DOHH2 (cell line): ENCODE measurements at regions not wholly inside any gene's neighbourhood (a gene's known extent, or its start where the extent isn't known, plus 50 kb on each side); places are given as distances from the start of the nearest gene placed in this dataset.

Experiments
- H3F3A ChIP-seq: fragments of 200-600 bp; sonication (generic), shearing (Covaris generic); 2 replicates; pipeline ENCODE4 v1.6.0; 2016; ENCODE audit warnings: antibody characterized with exemption, mild to moderate bottlenecking; ENCODE audit not compliant: control insufficient read depth, insufficient read depth
- H3K27ac ChIP-seq: fragments of 200-600 bp; sonication (generic); 2 replicates; pipeline ENCODE4 v1.5.1; 2014; ENCODE audit warnings: low read depth, mild to moderate bottlenecking, low read length, moderate library complexity
- H3K27me3 ChIP-seq: fragments of 200-600 bp; sonication (generic); 2 replicates; pipeline ENCODE4 v1.6.1; 2014; ENCODE audit warnings: mild to moderate bottlenecking, low read length, mixed read lengths; ENCODE audit not compliant: control insufficient read depth
- H3K36me3 ChIP-seq: fragments of 200-600 bp; sonication (generic); 2 replicates; pipeline ENCODE4 v1.6.1; 2014; ENCODE audit warnings: mild to moderate bottlenecking, low read length, moderate library complexity, mixed read lengths; ENCODE audit not compliant: control insufficient read depth
- H3K4me1 ChIP-seq: fragments of 200-600 bp; sonication (generic); 2 replicates; pipeline ENCODE4 v1.6.1; 2014; ENCODE audit warnings: mild to moderate bottlenecking, low read length, mixed read lengths; ENCODE audit not compliant: control insufficient read depth
- H3K4me2 ChIP-seq: fragments of 200-600 bp; sonication (generic); 2 replicates; pipeline ENCODE4 v1.6.0; 2014; ENCODE audit warnings: mild to moderate bottlenecking, low read length, moderate library complexity
- H3K4me3 ChIP-seq: fragments of 200-600 bp; sonication (generic); 2 replicates; pipeline ENCODE4 v1.5.1; 2014; ENCODE audit warnings: mild to moderate bottlenecking, low read length, mixed read lengths
- H3K79me2 ChIP-seq: fragments of 200-600 bp; sonication (generic); 2 replicates; pipeline ENCODE4 v1.6.1; 2014; ENCODE audit warnings: mild to moderate bottlenecking, low read length, mixed read lengths; ENCODE audit not compliant: control insufficient read depth
- H3K9me2 ChIP-seq: fragments of 200-600 bp; sonication (generic); replicated peaks from 2 replicates; pipeline ENCODE4 v1.6.1; 2014; ENCODE audit warnings: mild to moderate bottlenecking, low read length, mixed read lengths; ENCODE audit not compliant: control insufficient read depth
- H3K9me3 ChIP-seq: fragments of 200-600 bp; sonication (generic); 2 replicates; pipeline ENCODE4 v1.6.1; 2014; ENCODE audit warnings: antibody characterized with exemption, low read length, mixed read lengths; ENCODE audit not compliant: control insufficient read depth, insufficient read depth
- H4K20me1 ChIP-seq: fragments of 200-600 bp; sonication (generic); 2 replicates; pipeline ENCODE4 v1.6.0; 2014; ENCODE audit warnings: low read depth, mild to moderate bottlenecking, antibody characterized with exemption, low read length, moderate library complexity; ENCODE audit not compliant: control insufficient read depth, insufficient read depth
- EZH2phosphoT487 ChIP-seq: fragments of 200-600 bp; sonication (generic); IDR thresholded peaks from 2 replicates; pipeline ENCODE4 v1.6.1; 2017; ENCODE audit warnings: borderline replicate concordance, mild to moderate bottlenecking, antibody characterized with exemption, low read length, moderate library complexity, mixed read lengths
- TF ChIP-seq, protein P1 (sequence below): fragments of 200-600 bp; sonication (generic); IDR thresholded peaks from one replicate; pipeline ENCODE4 v1.5.1; 2014; ENCODE audit warnings: antibody characterized with exemption, mild to moderate bottlenecking, low read depth, low read length; ENCODE audit not compliant: poor library complexity, severe bottlenecking

DNA sequence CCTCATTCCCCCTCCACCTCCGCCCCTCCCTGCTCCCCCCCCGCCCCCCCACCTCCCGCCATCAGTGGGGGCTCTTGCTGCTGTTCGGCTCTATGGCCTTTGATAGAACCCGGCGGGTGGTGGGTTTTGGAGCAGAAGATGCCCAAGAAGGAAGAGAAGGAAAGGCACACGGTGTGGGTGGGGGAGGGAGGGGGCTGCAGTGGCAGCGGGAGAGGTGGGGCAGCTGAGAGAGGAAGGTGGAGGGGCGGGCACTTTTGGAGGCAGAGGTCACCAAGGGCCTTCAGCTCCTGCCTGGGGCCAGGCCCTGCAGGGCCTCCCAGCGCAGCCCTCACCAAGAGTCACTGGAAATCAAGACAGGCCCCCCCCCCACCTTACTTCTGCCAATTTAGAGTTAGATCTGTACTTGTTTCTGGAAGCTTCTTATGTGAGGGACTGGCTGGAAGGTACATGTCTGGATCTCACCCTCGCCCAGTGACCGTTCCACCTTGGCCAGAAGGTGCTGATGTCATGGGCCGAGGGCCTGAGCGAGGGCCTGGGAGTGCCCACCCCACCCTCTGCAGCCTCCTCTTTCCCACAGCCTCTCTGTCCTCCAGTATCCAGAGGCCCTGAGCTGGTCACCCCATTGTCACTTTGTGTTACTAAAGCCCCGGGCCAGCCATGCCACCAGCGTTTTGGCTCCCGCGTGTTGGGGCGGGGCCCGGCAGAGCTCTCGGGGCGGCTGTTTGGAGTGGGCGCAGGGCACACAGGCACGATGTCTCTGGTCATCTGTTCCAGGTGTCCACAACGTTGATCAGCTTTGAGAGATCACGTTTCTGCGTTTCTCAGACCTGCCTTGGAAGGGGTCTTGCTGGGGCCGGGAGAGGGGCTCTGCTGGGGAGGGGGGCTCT, 153.9 kb downstream of the KIF26A start:
- Histone ChIP-seq H3K9me3 (peaks cover 41% of the 10 kb centered on the region), H3K27ac (no peak overlapping the region), H3K36me3 (no peaks in the 10 kb centered on the region), H3K4me1 (no peaks in the 10 kb centered on the region), H3F3A (peaks cover 2% of the 10 kb centered on the region; the same call in 1 of the 2 replicates), H3K27me3 (no peaks in the 10 kb centered on the region), H3K9me2 (no peaks in the 10 kb centered on the region), H3K4me3 (no peak overlapping the region), H3K4me2 (no peak overlapping the region), H3K79me2 (no peaks in the 10 kb centered on the region), H4K20me1 (no peaks in the 10 kb centered on the region)
- TF ChIP-seq EZH2phosphoT487, result no peak
- TF ChIP-seq, protein P1, sequence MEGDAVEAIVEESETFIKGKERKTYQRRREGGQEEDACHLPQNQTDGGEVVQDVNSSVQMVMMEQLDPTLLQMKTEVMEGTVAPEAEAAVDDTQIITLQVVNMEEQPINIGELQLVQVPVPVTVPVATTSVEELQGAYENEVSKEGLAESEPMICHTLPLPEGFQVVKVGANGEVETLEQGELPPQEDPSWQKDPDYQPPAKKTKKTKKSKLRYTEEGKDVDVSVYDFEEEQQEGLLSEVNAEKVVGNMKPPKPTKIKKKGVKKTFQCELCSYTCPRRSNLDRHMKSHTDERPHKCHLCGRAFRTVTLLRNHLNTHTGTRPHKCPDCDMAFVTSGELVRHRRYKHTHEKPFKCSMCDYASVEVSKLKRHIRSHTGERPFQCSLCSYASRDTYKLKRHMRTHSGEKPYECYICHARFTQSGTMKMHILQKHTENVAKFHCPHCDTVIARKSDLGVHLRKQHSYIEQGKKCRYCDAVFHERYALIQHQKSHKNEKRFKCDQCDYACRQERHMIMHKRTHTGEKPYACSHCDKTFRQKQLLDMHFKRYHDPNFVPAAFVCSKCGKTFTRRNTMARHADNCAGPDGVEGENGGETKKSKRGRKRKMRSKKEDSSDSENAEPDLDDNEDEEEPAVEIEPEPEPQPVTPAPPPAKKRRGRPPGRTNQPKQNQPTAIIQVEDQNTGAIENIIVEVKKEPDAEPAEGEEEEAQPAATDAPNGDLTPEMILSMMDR, result no peak

DNA sequence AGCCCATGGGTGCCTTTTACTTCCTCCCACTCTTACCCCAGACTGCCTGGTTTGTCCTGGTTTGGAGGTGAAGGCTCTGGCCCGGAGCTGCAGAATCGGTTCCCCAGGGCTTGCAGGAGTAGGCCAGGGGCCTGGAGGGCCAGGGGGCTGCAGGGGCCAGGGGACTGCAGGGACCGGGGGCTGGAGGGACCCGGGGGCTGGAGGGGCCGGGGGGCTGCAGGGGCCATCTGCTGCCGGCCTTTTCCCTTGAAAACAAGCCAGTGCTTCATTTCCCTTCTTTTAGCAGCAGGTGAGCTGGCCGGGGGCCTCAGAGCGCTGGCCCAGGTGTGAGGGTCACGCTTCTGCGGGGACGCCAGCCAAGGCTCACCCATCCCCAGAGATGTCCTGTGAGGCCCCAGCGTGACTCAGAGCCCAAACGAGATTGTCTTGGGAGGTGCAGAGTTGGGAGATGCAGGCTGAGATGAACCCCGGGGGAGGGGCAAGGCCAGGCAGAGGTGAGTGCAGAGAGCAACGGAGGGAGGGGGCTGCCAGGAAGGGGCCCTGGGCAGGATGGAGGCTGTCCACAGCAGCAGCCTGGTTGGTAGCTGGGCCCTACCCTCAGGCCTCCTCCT, 154.9 kb downstream of the KIF26A start:
- no peaks in the 10 kb centered on the region for H4K20me1 ChIP-seq
- no peaks in the 10 kb centered on the region for H3K79me2 ChIP-seq
- no peaks in the 10 kb centered on the region for H3K36me3 ChIP-seq
- no peak for TF ChIP-seq EZH2phosphoT487
- TF ChIP-seq, protein P1, result no peak
- no peak overlapping the region for H3K27ac ChIP-seq
- H3K4me3 ChIP-seq, result no peak overlapping the region
- H3K27me3 ChIP-seq, result no peaks in the 10 kb centered on the region
- no peak overlapping the region for H3K4me2 ChIP-seq
- H3K9me3 ChIP-seq, result peaks cover 37% of the 10 kb centered on the region
- H3K4me1 ChIP-seq, result no peaks in the 10 kb centered on the region
- H3F3A ChIP-seq, result peaks cover 2% of the 10 kb centered on the region; the same call in 1 of the 2 replicates
- no peaks in the 10 kb centered on the region for H3K9me2 ChIP-seq

DNA sequence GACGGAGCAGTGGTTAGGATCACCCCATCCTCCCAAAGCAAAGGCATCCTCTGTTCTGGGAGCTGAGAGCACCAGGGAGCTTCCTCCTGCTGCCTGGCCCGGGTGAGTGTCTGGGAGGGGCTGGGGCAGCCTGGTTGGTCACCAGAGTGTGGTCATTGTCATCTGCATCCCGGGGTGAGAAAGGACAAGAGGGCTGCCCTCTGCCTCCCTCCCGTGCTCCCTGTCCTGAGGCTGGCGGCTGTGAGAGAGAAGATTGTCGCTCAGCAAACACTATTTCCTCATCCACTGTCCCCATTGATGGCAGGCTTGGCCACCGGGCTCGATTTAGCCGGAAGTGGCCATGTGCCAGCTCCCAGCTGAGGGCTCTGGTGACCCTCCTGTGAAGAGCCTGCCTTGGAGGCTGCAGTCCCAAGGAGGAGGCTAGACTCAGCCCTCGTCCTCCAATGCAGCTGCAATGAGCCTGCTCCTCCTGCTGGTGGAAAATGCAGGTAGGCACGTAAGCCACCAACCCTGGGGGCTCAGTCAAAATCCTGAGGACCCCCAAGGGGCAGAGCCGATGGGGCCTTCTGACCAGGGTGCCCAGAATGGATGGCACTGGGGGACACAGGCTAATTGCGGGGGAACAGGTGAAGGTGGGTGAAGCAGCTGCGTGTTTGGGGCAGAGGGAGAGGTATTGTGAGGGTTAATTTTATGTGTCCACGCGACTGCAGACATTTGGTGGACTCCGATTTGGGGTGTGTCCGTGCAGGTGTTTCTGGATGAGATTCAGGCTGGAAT, 155.7 kb downstream of the KIF26A start:
- peaks cover 2% of the 10 kb centered on the region; the same call in 1 of the 2 replicates for H3F3A ChIP-seq
- no peaks in the 10 kb centered on the region for H3K79me2 ChIP-seq
- peaks cover 33% of the 10 kb centered on the region; the same call in 1 of the 2 replicates for H3K9me3 ChIP-seq
- H3K27me3 ChIP-seq, result no peaks in the 10 kb centered on the region
- H3K9me2 ChIP-seq, result no peaks in the 10 kb centered on the region
- no peaks in the 10 kb centered on the region for H4K20me1 ChIP-seq
- TF ChIP-seq EZH2phosphoT487, result no peak
- TF ChIP-seq, protein P1, result no peak
- no peak overlapping the region for H3K4me3 ChIP-seq
- H3K36me3 ChIP-seq, result no peaks in the 10 kb centered on the region
- H3K4me2 ChIP-seq, result no peak overlapping the region
- no peak overlapping the region for H3K27ac ChIP-seq
- no peaks in the 10 kb centered on the region for H3K4me1 ChIP-seq
